PC-3 (cell line): ENCODE measurements at regions not wholly inside any gene's neighbourhood (a gene's known extent, or its start where the extent isn't known, plus 50 kb on each side); places are given as distances from the start of the nearest gene placed in this dataset.

Experiments
- ATAC-seq: fragments of 200-7000 bp; cut with Tn5 transposase; 2 replicates; pipeline ENCODE4 v1.9.1; 2020; ENCODE audit warnings: mild to moderate bottlenecking, moderate library complexity
- BruUV-seq: library from RNA; stranded (reverse); fragments of 400-500 nt; replicated peaks from 2 replicates; lab custom pipeline; 2021; lab: Mats Ljungman, UMichigan
- CTCF ChIA-PET: fragments of 300-600 bp; sonication (Branson Sonifier 250); formaldehyde crosslinking; loops from one replicate; lab custom pipeline; 2022; ENCODE audit warnings: antibody characterized with exemption; lab: Charles Lee
- POLR2A ChIA-PET: fragments of 300-600 bp; sonication (Branson Sonifier 250); formaldehyde crosslinking; loops from one replicate; lab custom pipeline; 2022; ENCODE audit warnings: antibody characterized with exemption; ENCODE audit not compliant: unreplicated experiment; lab: Charles Lee
- DNase-seq: peaks from one replicate; pipeline ENCODE4 v3.0.0-alpha.2; 2015
- H2AFZ ChIP-seq: fragments of 300-600 bp; sonication (generic); 2 replicates; pipeline ENCODE4 v1.6.0; 2016; ENCODE audit warnings: antibody characterized with exemption, low read length
- H3F3A ChIP-seq: fragments of 300-600 bp; sonication (generic); one replicate; pipeline ENCODE4 v1.6.0; 2017; ENCODE audit warnings: antibody characterized with exemption, low read length, control low read depth, mild to moderate bottlenecking; ENCODE audit not compliant: unreplicated experiment
- H3K27ac ChIP-seq: fragments of 300-600 bp; sonication (generic); 2 replicates; pipeline ENCODE4 v1.5.1; 2016; ENCODE audit warnings: mild to moderate bottlenecking, low read length
- H3K27me3 ChIP-seq: fragments of 300-600 bp; sonication (generic); 2 replicates; pipeline ENCODE4 v1.6.1; 2016; ENCODE audit warnings: low read length, mixed read lengths
- H3K36me3 ChIP-seq: fragments of 300-600 bp; sonication (generic); 2 replicates; pipeline ENCODE4 v1.6.1; 2016; ENCODE audit warnings: low read depth, mixed run types, low read length, mixed read lengths
- H3K4me1 ChIP-seq: fragments of 300-600 bp; sonication (generic); 2 replicates; pipeline ENCODE4 v1.5.1; 2016; ENCODE audit warnings: low read length; ENCODE audit not compliant: insufficient read depth
- H3K4me2 ChIP-seq: fragments of 300-600 bp; sonication (generic); 2 replicates; pipeline ENCODE4 v1.6.0; 2016; ENCODE audit warnings: low read length
- H3K4me3 ChIP-seq: fragments of 300-600 bp; sonication (generic); 2 replicates; pipeline ENCODE4 v1.5.1; 2016; ENCODE audit warnings: mild to moderate bottlenecking, low read length, mixed read lengths
- H3K79me2 ChIP-seq: fragments of 300-600 bp; sonication (generic); 2 replicates; pipeline ENCODE4 v1.6.1; 2017; ENCODE audit warnings: low read length, mixed read lengths
- H3K9ac ChIP-seq: fragments of 300-600 bp; sonication (generic); 2 replicates; pipeline ENCODE4 v1.6.0; 2016; ENCODE audit warnings: mild to moderate bottlenecking, low read length
- H3K9me2 ChIP-seq: fragments of 300-600 bp; sonication (generic); replicated peaks from 2 replicates; pipeline ENCODE4 v1.6.1; 2016; ENCODE audit warnings: mixed run types, low read length, mixed read lengths
- H3K9me3 ChIP-seq: fragments of 300-600 bp; sonication (generic); 2 replicates; pipeline ENCODE4 v1.6.1; 2016; ENCODE audit warnings: low read length, mixed read lengths
- H4K20me1 ChIP-seq: fragments of 300-600 bp; sonication (generic); 2 replicates; pipeline ENCODE4 v1.6.1; 2016; ENCODE audit warnings: low read length, mixed read lengths
- CTCF ChIP-seq: fragments of 300-600 bp; sonication (generic); conservative IDR thresholded peaks from 2 replicates; pipeline ENCODE4 v1.5.1; 2017; ENCODE audit warnings: antibody characterized with exemption, low read depth, mild to moderate bottlenecking, low read length
- EZH2 ChIP-seq: fragments of 300-600 bp; sonication (generic); IDR thresholded peaks from one replicate; pipeline ENCODE4 v1.6.1; 2017; ENCODE audit warnings: antibody characterized with exemption, mild to moderate bottlenecking, low read length; ENCODE audit not compliant: unreplicated experiment
- EZH2phosphoT487 ChIP-seq: fragments of 300-600 bp; sonication (generic); IDR thresholded peaks from 2 replicates; pipeline ENCODE4 v1.6.1; 2018; ENCODE audit warnings: mild to moderate bottlenecking, antibody characterized with exemption, low read length, borderline replicate concordance
- intact Hi-C: fragments of 100-400 bp; cut with micrococcal nuclease; formaldehyde crosslinking; loops from 2 replicates; pipeline ENCODE4 v1.9.0; 2023

- Histone ChIP-seq H3K9me3 (no peaks in the 10 kb centered on the region), H3F3A (no peaks in the 10 kb centered on the region), H3K4me3 (no peak overlapping the region), H3K4me2 (no peak overlapping the region), H3K27ac (no peak overlapping the region), H3K9ac (no peak overlapping the region), H3K36me3 (no peaks in the 10 kb centered on the region), H3K27me3 (no peaks in the 10 kb centered on the region), H3K79me2 (no peaks in the 10 kb centered on the region), H3K9me2 (no peaks in the 10 kb centered on the region), H3K4me1 (no peaks in the 10 kb centered on the region), H4K20me1 (no peaks in the 10 kb centered on the region), H2AFZ (no peak overlapping the region)
- CTCF ChIA-PET, result no interaction called here
- peak; percentile 78 for TF ChIP-seq CTCF
- TF ChIP-seq EZH2, result no peak
- TF ChIP-seq EZH2phosphoT487, result no peak
- ATAC-seq (peak; percentile 37; the same call in 1 of the 2 replicates), DNase-seq (peak; percentile 52)
- POLR2A ChIA-PET, result no interaction called here
- BruUV-seq, result no TSS peak
- intact Hi-C loops, result loop anchor here (2.0 kb wide), 1 partner anchor 690 kb away; no protein-coding TSS in a partner anchor
Measured at GRCh38 chr16:63361032-63361624, 1324.9 kb upstream of the CDH8 start.

- no TSS peak for BruUV-seq
Measured at GRCh38 chr16:63349961-63350360, 1313.7 kb upstream of the CDH8 start.

More at GRCh38 chr16:63349961-63350360, 1313.7 kb upstream of the CDH8 start:
- Histone ChIP-seq H3K27ac (no peak overlapping the region), H3K79me2 (no peaks in the 10 kb centered on the region), H3K9me3 (no peaks in the 10 kb centered on the region), H3K4me2 (no peak overlapping the region), H3F3A (no peaks in the 10 kb centered on the region), H3K4me1 (no peaks in the 10 kb centered on the region), H3K36me3 (no peaks in the 10 kb centered on the region), H2AFZ (no peak overlapping the region), H3K9me2 (no peaks in the 10 kb centered on the region), H3K27me3 (no peaks in the 10 kb centered on the region), H3K9ac (no peak overlapping the region), H4K20me1 (no peaks in the 10 kb centered on the region), H3K4me3 (no peak overlapping the region)
- DNase-seq, result no peak
- intact Hi-C loops, result no loop called here
- no peak for ATAC-seq
- TF ChIP-seq CTCF (no peak), EZH2phosphoT487 (no peak), EZH2 (no peak)
- ChIA-PET CTCF (no interaction called here), POLR2A (no interaction called here)
